ENCODE measurements at regions not wholly inside any gene's neighbourhood (a gene's known extent, or its start where the extent isn't known, plus 50 kb on each side); places are given as distances from the start of the nearest gene placed in this dataset.
"Not testable (repeated sequence)": the region's sequence is repeated elsewhere in the genome, so short reads cannot be mapped to it uniquely, and the experiment has no call there.

DNA sequence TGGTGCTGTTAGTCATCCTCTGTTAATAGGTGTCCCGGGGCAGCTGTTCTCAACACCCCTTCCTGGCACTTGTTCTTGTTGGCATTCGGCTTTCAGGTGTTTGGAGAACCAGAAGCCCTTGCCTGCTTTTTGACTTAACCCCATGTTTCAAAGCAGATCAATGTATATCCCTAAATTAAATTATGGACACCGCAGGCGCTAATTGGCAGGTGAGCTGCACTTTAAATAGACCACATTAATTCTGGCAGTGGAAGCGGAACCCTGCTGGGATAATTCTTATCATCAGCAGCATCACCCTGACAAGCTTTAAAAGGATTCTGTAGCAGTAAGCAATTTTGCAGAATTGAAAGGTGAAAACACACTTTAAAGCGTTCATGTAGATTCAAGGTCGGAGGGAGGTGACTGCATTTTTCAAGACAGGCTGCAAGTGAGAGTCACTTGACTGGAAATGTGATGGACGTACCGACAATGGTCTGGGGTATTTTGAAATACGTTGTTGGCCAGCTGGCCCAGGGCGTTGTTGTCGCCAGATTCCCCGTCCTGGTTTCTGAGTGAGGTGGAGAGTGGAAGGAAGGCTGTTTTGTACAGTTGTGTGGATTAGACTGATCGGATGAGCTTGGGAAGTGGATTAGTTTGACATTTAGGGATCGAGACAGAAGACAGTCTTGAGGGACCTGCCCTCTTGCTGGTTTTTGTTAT lies 55.1 kb downstream of the NPIPB11 start:
- not testable (repeated sequence) for TF ChIP-seq POLR2A (IDR thresholded peaks at IDR 0.05; ENCODE audit: extremely low read depth, insufficient read length); MYC (IDR thresholded peaks at IDR 0.05; ENCODE audit: low read depth, low read length)
